GM19025 (cell line): ENCODE measurements at regions not wholly inside any gene's neighbourhood (a gene's known extent, or its start where the extent isn't known, plus 50 kb on each side); places are given as distances from the start of the nearest gene placed in this dataset.
"Not testable (repeated sequence)": the region's sequence is repeated elsewhere in the genome, so short reads cannot be mapped to it uniquely, and the experiment has no call there.

Source experiments
- ATAC-seq: cut with Tn5 transposase; IDR thresholded peaks from one replicate; pipeline ENCODE4 v1.9.1; 2021; ENCODE audit warnings: mild to moderate bottlenecking, low read depth, moderate library complexity; ENCODE audit not compliant: unreplicated experiment

GRCh38 chrX:84611843-84612636, 109.8 kb upstream of the HDX start:
- ATAC-seq: no peak

GRCh38 chrX:84634201-84634782, 132.0 kb upstream of the HDX start:
- ATAC-seq: no peak

GRCh38 chrX:84666086-84666485, 163.8 kb upstream of the HDX start:
- ATAC-seq: no peak

- no peak for ATAC-seq
Observed at GRCh38 chrX:84690228-84690627, 188.0 kb upstream of the HDX start.

- ATAC-seq: no peak
Observed at GRCh38 chrX:84709987-84710386, 207.7 kb upstream of the HDX start.

- ATAC-seq: no peak
Observed at GRCh38 chrX:84710611-84711010, 208.4 kb upstream of the HDX start.

GRCh38 chrX:84712621-84713020, 210.4 kb upstream of the HDX start:
- ATAC-seq: no peak

GRCh38 chrX:84715315-84715714, 213.1 kb upstream of the HDX start:
- ATAC-seq: no peak

GRCh38 chrX:84717343-84717742, 215.1 kb upstream of the HDX start:
- ATAC-seq: no peak

GRCh38 chrX:84721416-84721815, 219.2 kb upstream of the HDX start:
- ATAC-seq: no peak

GRCh38 chrX:84724576-84724975, 222.3 kb upstream of the HDX start:
- ATAC-seq: no peak

GRCh38 chrX:84729408-84729807, 227.2 kb upstream of the HDX start:
- no peak for ATAC-seq

- ATAC-seq: peak; percentile 96
Observed at GRCh38 chrX:84729809-84730208, 227.6 kb upstream of the HDX start.

- no peak for ATAC-seq
Observed at GRCh38 chrX:84735025-84735424, 232.8 kb upstream of the HDX start.

- ATAC-seq: no peak
Observed at GRCh38 chrX:84737471-84737871, 235.2 kb upstream of the HDX start.

- no peak for ATAC-seq
Observed at GRCh38 chrX:84747516-84747915, 245.3 kb upstream of the HDX start.

GRCh38 chrX:84748965-84749656, 246.9 kb upstream of the HDX start:
- ATAC-seq: no peak

- ATAC-seq: no peak
Observed at GRCh38 chrX:84760560-84760959, 243.1 kb upstream of the APOOL start.

GRCh38 chrX:84796321-84796720, 207.4 kb upstream of the APOOL start:
- no peak for ATAC-seq

GRCh38 chrX:84830836-84831235, 172.8 kb upstream of the APOOL start:
- ATAC-seq: no peak

GRCh38 chrX:84846541-84846940, 157.1 kb upstream of the APOOL start:
- not testable (repeated sequence) for ATAC-seq

- ATAC-seq: not testable (repeated sequence)
Observed at GRCh38 chrX:84851183-84851582, 152.5 kb upstream of the APOOL start.
